G401.6 (cell line): ENCODE measurements at regions not wholly inside any gene's neighbourhood (a gene's known extent, or its start where the extent isn't known, plus 50 kb on each side); places are given as distances from the start of the nearest gene placed in this dataset.
"Not testable (repeated sequence)": the region's sequence is repeated elsewhere in the genome, so short reads cannot be mapped to it uniquely, and the experiment has no call there.

Experiments used
- FAIRE-seq: peaks from 2 replicates; lab custom pipeline; 2012; peaks lifted over from hg19 to GRCh38; lab: Jason Lieb, UNC

DNA sequence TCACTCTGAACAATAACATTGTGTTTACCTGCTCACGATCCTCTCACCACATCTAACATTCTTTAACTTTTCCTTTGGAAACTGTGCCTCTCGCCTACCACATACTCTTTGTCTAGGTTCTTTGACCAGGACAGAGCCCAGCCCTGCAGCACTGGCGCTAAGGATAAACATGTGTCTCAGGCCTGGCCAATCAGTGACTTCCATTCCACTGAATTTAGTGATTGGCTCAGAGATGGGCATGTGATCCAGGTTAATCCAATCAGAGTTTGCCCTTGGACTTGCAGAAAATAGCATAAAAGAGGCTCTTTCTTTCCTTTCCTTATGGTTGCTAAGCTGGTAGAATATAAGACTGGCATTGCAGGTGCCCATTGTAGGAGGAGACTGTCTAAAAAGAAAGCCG, 605.7 kb downstream of the MATN1 start:
- no peak for FAIRE-seq

DNA sequence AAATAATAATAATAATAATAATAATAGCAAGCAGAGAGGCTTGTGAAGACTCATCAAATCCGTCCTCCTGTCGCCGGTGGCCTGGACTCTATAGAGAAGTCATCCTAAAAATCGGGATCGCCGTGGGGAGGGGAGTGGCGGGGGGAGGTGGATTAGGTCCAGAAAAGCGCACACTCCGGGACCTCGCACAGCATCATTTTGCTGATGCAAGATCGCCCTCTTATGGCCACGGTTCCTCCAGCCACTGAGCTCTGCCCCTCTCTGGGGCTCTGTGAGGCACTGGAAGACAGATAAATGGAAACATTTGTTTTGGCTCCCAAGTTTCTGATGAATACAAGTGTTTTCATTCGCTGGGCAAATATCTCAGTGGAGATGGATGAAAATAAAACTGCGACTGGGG, 612.0 kb downstream of the MATN1 start:
- no peak for FAIRE-seq

DNA sequence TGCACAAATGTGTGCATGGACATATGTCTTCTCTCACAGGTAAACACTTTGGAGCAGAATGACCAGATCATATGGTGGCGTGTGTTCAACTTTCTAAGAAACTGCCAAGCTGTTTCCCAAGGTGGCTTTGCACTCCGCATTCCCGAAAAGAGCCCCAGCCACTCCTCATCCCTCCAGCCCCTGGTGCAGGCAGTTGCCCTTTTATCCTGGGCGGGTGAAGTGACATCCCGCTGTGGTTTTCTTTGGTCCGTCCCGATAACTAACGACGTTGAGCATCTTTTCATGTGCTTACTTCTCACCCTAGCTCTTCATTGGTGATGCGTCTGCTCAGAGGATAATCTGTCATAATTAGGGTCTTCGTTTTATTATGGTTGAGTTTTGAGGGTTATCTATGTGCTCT, 612.5 kb downstream of the MATN1 start:
- no peak for FAIRE-seq

DNA sequence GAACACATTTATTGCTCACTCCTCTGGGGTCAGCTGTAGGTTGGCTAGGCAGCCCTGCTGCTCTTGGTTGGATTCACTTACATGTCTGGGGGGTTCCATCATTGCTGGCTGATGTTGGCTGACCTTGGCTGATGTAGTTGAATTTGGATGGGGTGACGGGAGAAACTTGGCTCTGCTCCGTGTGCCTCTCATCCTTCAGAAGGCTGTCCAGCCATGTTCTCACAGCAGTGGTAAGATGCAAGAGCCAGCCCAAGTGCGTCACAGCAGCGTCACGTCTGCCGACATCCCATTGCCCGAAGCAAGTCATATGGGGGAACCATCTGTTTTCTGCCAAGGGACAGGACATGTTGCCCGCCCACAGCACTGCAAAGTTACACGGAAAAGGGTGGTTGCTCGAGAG, 613.5 kb downstream of the MATN1 start:
- no peak for FAIRE-seq

DNA sequence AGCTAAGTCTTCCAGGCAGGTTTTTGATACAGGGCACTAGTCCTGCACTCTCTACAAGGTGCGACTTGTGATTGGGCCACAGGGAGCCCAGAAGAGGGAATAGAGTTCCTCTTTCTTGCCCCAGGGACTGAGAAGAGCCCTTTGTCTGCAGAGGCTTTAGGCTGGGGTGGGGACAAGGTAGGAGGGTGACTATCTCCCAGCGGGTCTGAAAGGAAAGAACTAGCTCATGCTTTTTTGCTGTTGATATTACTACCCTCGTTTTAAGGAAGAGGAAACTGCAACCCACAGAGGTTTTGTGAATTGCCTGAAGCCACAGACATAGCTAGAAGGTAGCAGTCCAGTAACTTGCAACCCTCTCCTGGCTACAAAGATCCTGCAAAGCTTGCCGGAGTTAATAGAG, 615.2 kb downstream of the MATN1 start:
- no peak for FAIRE-seq

DNA sequence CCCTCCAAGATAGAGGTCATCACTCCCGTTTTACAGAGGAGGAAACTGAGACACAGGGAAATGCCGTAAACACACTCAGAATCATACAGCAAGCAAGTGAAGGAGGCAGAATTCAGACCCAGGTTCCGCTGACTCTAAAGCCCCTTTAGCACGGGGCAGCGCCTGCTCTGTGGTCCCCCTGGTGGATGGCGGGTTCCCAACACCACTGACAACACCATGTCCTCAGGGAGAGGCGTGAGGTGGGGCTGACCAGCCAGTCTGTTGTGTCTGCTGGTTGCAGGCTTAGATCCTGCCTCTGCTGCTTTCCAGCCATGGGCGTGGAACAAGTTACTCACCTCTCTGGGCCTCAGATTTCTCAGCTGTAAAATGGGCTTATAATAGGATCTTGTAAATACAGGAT, 617.3 kb downstream of the MATN1 start:
- no peak for FAIRE-seq

DNA sequence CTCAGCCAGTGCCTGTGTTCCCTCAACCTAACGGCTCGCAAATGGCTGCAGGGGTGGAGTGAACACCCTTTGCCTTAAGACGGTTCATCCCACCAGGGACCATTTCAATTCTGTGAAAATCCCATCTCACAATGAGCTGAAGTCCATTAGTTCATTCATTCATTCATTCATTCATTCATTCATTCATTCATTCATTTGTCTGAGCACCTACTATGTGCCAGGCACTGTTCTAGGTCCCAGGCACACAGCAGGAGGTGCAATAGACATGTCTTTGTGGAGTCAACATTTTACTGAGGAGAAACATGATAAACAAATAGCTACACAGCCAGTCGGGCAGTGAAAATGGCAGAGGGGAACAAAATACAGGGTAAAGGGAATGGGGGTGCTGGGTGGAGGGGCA, 618.8 kb downstream of the MATN1 start:
- no peak for FAIRE-seq

DNA sequence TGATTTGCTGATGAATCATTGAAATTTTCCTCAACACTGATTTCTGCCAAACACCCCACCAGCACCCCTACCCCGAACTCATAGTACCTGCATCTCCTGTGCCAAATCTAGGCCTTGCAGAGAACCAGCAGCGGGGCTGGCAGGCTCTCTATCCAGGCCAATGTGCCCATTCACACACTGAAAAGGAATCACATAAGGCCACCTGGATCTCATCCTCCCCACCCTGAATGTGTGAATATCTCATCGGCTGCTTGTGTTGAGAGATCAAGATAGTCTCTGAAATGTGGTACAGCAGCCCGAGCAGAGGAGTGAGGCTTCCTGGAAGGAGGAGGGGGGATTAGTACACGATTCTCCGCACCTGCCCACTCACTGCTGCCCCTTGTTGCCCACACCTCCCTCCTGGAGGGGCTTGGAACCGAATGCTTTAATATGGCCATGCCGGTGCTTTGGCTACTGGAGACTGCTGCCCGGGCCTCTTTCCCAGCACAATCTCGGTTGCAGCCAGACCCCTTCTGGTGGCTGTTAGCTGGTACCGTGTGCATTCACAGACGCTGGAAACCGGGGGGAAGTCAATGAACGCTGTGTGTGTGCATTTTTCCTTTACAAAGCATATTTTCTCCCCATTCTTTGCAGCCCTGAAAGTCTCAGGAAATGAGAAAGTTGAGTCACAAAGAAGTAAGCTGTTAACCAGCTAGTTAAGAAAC, 619.5 kb downstream of the MATN1 start:
- FAIRE-seq, result no peak

DNA sequence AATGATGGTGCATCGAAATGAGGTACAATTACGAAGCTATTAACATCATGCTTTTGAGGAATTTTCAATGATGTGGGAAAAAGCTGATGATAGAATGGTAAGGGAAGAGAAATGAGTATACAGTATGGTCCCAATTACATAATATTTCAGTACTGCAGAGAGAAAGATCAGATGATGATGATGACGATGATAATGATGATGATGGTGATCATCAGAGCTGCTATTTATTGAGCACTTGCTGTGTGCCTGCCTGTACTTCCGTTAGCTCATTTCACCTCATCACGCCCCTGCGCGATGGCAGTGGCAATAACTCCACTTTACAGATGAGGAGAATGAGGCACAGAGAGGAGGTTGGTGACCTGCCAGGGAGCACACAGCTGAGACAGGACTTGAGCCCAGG, 620.8 kb downstream of the MATN1 start:
- FAIRE-seq, result no peak

DNA sequence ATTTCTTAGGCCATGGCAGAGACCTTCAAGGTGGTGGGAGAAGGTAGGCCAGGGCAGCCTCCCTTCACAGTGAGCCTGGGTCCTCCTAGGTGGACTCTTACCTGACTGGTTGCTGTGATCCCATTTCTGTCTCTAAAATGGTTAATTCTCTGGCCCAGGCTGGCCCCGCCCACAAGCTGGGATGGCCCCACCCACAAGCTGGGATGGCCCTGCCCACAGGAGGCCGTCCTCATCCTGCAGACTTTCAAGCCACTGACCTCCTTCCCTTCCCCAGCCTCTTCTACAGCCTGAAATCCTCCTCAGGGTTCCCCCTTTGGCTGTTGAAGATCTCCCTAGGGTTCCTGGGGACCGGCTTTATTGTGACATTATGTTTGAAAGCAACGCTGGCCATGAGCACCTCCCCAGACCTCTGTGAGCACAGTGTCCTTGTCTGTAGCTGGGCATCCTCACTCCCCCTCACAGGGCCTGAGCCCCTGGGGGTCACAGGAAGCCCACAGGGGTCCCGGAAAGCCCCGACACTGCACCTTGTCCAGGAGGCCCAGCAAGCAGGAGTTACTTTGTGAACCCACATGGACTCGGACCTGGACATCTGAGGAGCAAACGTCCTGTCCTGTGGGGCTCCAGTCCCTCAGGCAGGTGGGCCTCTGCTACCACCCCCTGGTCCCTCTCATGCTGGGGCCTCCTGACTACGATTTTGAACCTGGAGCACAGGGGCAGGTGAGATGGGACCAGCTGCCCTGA, 621.7 kb downstream of the MATN1 start:
- no peak for FAIRE-seq

DNA sequence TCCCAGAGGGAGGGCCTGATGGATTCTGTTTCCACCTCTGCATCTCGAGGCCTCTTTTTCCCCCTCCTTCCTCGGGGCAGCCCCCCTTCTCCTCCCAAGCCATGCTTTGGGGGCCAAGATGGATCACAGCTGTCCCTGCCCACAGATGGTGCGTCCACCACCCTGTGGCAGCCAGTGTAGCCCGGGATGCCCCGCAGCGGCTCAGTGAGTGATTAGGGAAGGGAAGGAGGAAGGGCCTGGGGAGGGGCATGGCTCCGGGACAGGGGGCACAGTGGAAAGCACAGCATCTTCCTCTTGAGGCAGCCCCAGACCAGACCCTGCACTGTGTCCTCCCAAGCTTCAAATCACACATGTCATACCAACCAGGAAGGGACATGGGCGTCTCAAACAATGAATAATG, 622.4 kb downstream of the MATN1 start:
- FAIRE-seq, result no peak

DNA sequence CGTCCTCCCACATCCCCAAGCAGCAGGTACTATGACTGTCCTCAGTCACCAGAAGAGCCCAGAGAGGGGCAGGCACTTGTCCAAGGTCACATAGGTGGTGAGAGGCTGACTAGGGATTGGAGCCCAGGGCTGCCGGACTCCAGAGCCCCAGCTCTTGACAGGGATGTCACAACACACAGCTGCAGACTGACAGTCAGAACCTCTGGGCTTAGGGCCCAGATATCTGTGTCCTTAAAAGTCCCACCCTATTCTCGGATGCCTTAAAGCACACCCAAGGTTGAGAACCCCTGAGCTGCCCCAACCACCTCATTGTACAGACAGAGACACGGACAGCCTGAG, 622.9 kb downstream of the MATN1 start:
- no peak for FAIRE-seq

DNA sequence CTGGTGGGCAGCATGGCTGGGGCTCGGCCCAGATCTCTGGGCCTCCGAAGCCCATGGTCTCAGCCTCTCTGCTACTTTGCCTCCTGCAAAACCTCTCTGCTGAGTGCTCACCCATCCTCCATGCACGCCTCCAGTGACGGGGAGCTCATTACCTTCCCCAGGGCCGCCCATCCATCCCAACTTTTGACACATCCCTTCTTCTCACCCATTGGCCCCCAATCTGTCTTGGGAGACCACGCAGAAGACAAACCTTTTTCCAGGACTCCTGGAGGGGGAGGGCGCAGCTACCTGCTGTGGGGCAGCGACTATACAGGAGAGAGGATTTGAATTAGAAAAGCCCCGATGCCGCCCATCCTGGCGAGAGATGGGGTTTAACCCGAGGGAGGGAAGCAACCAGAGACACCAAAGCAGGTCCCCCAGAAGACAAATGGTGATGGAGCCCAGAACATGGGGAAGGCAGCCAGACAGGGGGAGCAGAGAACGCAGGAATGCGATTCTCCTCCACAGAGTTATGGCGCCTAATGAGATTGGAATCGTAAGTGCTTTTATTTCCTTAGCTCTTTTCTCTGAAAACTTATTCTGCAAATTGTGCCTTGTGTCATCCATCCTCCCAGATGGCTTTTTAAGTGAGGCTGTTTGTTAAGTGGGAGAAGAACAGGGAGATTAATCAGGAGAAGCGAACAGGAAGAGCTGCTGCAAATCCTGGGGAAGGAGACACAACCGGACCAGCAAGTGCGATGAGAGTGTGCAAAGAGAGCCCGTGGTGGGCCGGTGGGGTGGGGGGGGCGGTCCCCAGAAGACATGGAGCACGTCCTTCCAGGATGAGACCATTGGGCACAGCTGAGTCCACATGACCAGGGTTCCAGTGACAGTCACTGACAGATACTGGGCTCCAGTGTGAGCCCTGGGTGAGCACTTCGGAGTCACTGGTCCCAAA, 623.5 kb downstream of the MATN1 start:
- no peak for FAIRE-seq

DNA sequence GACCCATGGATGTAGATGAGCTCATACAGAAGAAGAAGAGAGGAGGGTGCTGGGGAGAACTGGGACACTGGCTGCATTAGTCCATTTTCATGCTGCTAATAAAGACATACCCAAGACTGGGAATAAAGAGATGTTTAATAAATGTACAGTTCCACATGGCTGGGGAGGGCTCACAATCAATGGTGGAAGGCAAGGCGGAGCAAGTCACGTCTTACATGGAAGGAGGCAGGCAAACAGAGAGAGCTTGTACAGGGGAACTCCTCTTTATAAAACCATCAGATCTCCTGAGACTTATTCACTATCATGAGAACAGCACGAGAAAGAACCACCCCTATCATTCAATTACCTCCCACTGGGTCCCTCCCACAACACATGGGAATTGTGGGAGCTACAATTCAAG, 625.5 kb downstream of the MATN1 start:
- FAIRE-seq, result not testable (repeated sequence)

DNA sequence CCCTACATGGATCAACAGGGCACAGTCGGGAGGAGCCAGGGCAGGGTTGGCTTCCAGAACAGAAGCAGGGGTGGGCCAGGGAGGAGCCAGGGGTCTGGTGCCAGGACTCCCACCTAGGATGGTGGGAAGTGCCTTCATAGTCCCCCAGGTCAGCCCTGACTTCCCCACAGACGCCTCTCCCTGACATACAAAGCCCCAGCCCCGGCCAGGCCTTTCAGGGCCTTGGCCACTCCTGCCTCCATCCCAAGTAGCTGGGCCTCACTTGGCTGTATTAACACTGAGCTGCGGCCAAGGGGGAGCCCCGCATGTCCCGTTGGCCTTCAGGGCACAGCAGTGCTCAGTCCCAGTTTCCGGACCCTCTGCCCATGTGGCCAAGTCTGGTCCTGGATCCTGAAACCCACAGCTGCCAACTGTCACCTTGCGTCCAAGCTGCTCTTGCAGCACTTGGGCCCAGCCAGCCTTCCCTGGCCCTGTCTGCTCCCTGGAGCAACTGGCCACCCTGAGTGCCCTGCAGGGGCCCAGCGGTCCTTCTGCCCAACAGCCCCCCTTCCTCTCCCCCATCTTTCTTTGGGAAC, 627.8 kb downstream of the MATN1 start:
- FAIRE-seq, result no peak

DNA sequence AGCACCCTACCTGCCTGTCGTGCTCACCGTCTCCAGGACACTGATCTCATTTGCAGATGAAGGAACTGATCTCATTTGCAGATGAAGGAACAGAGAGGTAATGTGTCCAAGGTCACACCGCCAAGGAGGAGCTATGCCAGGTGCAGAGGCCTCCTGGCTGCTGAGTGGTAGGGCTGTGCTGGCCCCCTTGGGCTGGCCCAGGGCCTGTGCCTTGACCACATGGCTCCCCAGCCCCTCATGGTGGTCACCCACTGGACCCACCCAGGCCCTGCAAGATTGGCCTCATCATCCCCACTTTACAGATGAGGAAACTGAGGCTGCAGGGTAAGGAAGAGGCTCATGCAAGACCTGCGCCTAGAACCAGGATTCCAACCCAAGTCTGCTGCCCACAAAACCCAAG, 628.3 kb downstream of the MATN1 start:
- FAIRE-seq, result no peak

DNA sequence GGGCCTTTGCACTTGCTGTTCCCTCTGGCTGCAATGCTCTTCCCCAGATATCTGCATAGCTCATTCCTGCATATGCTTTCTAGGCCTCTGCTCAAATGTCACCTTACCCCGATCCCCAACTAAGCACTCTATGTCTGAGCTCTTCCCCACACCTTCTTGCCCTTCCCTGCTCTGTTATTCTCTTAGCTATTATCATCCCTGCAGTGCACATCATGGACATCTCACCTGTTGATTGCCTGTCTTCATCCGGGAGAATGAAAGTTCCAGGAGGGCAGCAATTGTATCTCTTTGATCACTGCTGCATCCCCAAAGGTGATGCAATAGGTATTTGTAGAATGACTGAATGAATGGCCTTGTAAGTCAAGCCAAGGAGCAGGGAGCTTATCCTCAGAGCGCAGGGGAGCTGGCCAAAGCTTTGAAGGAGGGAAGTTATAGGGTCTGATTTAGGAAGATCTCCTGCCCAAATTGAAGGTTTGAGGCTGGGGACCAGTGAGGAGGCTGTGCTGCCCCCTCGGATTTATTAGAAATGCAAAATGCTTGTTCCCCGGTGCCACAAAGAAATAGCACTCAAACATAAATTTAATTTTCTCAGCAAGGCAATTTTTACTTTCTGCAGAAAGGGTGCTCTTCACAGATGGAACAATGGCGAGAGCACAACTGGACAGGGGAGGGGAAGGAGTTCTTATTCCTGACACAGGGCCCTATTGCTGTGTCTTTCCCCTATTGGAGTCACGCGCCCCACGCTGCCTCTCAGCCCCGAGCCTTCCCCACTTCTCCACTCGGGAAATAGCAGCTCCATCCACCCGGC, 631.1 kb downstream of the MATN1 start:
- FAIRE-seq, result no peak

DNA sequence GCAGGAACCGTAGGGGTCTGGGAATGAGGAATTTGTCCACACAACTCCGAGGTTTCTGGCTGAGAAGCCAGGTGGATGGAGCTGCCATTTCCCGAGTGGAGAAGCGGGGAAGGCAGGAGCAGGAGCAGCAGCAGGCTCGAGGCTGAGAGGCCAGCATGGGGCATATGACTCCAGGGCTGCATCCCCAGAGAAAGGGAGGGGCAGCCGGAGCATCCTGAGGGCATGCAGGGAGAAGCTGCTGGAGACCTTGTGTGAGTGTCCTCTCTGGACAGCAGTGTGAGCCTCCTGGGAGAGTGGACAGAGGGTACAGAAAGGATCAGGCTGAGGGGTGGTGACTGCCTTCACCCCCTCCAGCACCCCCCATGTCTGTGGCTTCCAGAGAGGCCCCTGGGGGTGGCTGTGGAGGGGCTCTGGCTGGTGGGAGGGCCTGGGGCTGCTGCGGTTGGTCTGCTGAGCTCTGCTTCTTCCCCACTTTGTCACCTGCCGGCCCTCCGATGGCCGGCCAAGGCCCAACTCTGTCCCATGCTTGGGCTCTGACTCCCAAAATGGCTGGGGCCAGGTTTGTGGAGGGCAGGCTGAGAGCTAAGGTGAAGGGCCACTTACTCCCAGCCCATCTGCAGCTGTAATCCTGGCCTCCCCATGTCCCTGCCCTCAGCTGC, 633.1 kb downstream of the MATN1 start:
- no peak for FAIRE-seq

DNA sequence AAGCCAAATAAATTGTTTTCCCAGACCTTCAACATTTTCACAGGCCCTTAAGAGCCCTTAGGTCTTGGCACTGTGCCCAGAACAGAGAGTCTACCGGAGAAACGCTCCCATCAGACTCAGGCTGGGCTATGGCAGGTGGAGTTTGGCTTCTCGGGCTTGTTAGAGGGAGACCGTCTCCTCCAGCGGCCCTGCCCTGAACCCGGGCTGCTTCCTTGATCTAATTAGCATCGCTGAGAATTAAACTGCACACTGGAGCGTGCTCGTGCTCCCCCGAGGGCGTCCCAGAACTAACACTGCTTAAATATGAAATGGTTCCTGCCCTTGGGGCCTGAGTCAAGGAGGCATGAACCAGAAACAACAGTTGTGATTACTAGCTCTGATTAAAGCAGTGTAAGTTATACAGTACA, 634.4 kb downstream of the MATN1 start:
- FAIRE-seq, result no peak

DNA sequence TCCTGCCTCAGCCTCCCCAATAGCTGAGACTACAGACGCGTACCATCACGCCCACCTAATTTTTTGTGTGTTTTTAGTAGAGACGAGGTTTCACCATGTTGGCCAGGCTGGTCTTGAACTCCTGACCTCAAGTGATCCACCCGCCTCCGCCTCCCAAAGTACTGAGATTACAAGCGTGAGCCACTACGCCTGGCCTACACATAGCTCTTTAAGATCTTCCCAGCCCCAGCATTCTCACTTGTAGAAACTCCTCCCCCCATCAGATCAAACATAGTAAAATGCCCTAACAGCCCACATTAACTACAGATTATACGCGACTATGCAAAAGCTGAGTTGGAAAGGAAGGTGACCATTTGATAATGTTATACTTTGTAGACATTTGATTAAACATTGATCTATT, 634.8 kb downstream of the MATN1 start:
- no peak for FAIRE-seq

DNA sequence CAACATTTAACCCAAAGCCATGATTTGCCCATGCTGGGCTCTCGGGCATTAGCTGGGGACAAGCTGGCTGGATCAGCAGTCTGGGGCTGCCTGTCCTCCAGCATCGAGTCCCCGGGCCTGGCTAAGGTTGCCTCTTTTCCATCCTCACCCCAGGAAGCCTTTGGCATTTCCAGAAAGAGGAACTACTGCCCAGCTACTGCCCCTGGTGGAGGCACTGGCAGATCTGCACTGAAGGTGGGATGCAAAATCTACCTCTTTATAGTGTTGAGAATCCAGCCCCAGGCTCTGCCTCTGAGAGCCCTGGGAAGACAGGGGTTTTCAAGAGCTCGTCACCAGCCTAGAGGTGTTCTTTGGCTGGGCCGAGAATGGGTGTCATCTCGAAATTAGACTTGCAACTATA, 635.9 kb downstream of the MATN1 start:
- no peak for FAIRE-seq
